MG63 (cell line): ENCODE measurements at regions not wholly inside any gene's neighbourhood (a gene's known extent, or its start where the extent isn't known, plus 50 kb on each side); places are given as distances from the start of the nearest gene placed in this dataset.
"Not testable (repeated sequence)": the region's sequence is repeated elsewhere in the genome, so short reads cannot be mapped to it uniquely, and the experiment has no call there.

ENCODE experiments used
- DNase-seq: peaks from one replicate; pipeline ENCODE4 v3.0.0-alpha.2; 2020
- H3K27me3 ChIP-seq: fragments of 250-450 bp; sonication (Bioruptor Pico); 2 replicates; pipeline ENCODE4 v1.5.1; 2020; ENCODE audit warnings: mild to moderate bottlenecking, moderate library complexity
- H3K36me3 ChIP-seq: fragments of 250-450 bp; sonication (Bioruptor Pico); 2 replicates; pipeline ENCODE4 v1.5.1; 2020; ENCODE audit warnings: mild to moderate bottlenecking, moderate library complexity
- H3K4me3 ChIP-seq: fragments of 250-450 bp; sonication (Bioruptor Pico); 2 replicates; pipeline ENCODE4 v1.5.1; 2020; ENCODE audit warnings: mild to moderate bottlenecking, moderate library complexity
- H3K9me3 ChIP-seq: fragments of 250-450 bp; sonication (Bioruptor Pico); 2 replicates; pipeline ENCODE4 v1.5.1; 2020; ENCODE audit warnings: mild to moderate bottlenecking, moderate library complexity

- H3K27me3 ChIP-seq, DNase-seq, H3K36me3 ChIP-seq: not testable (repeated sequence)
Measured at GRCh38 chrX:46322929-46323328, 222.3 kb downstream of the ZNF674 start.

GRCh38 chrX:46321676-46322075 lies 223.5 kb downstream of the ZNF674 start:
- H3K4me3 ChIP-seq, result no peak overlapping the region
- no peaks in the 10 kb centered on the region for H3K36me3 ChIP-seq
- H3K27me3 ChIP-seq, result no peaks in the 10 kb centered on the region
- no peaks in the 10 kb centered on the region for H3K9me3 ChIP-seq
- DNase-seq, result no peak

More at GRCh38 chrX:46322929-46323328, 222.3 kb downstream of the ZNF674 start:
- H3K9me3 ChIP-seq, H3K4me3 ChIP-seq: not testable (repeated sequence)

GRCh38 chrX:46319750-46320149 lies 225.5 kb downstream of the ZNF674 start:
- Histone ChIP-seq H3K9me3 (no peaks in the 10 kb centered on the region), H3K27me3 (no peaks in the 10 kb centered on the region), H3K36me3 (no peaks in the 10 kb centered on the region), H3K4me3 (no peak overlapping the region)
- DNase-seq, result no peak

- Histone ChIP-seq H3K9me3 (no peaks in the 10 kb centered on the region), H3K36me3 (no peaks in the 10 kb centered on the region), H3K27me3 (no peaks in the 10 kb centered on the region), H3K4me3 (no peak overlapping the region)
- no peak for DNase-seq
Measured at GRCh38 chrX:46318551-46318950, 226.7 kb downstream of the ZNF674 start.

GRCh38 chrX:46317163-46317562 lies 228.1 kb downstream of the ZNF674 start:
- no peak for DNase-seq

GRCh38 chrX:46311581-46312120 lies 233.6 kb downstream of the ZNF674 start:
- Histone ChIP-seq H3K36me3 (no peaks in the 10 kb centered on the region), H3K9me3 (no peaks in the 10 kb centered on the region), H3K27me3 (no peaks in the 10 kb centered on the region), H3K4me3 (no peak overlapping the region)
- DNase-seq, result no peak

More at GRCh38 chrX:46317163-46317562, 228.1 kb downstream of the ZNF674 start:
- Histone ChIP-seq H3K27me3 (no peaks in the 10 kb centered on the region), H3K36me3 (no peaks in the 10 kb centered on the region), H3K9me3 (no peaks in the 10 kb centered on the region), H3K4me3 (no peak overlapping the region)

GRCh38 chrX:46310815-46311497 lies 234.3 kb downstream of the ZNF674 start:
- DNase-seq, result no peak
- Histone ChIP-seq H3K4me3 (no peak overlapping the region), H3K27me3 (no peaks in the 10 kb centered on the region), H3K36me3 (no peaks in the 10 kb centered on the region), H3K9me3 (no peaks in the 10 kb centered on the region; the same call in 1 of the 2 replicates)

GRCh38 chrX:46308110-46308509 lies 237.1 kb downstream of the ZNF674 start:
- DNase-seq, result no peak
- Histone ChIP-seq H3K4me3 (no peak overlapping the region), H3K36me3 (no peaks in the 10 kb centered on the region), H3K9me3 (peaks cover 6% of the 10 kb centered on the region; the same call in 1 of the 2 replicates), H3K27me3 (no peaks in the 10 kb centered on the region)

GRCh38 chrX:46306103-46306502 lies 239.1 kb downstream of the ZNF674 start:
- no peaks in the 10 kb centered on the region for H3K36me3 ChIP-seq
- peaks cover 6% of the 10 kb centered on the region; the same call in 1 of the 2 replicates for H3K9me3 ChIP-seq
- DNase-seq, result no peak
- no peaks in the 10 kb centered on the region for H3K27me3 ChIP-seq
- no peak overlapping the region for H3K4me3 ChIP-seq

GRCh38 chrX:46305431-46305830 lies 239.8 kb downstream of the ZNF674 start:
- Histone ChIP-seq H3K36me3 (no peaks in the 10 kb centered on the region), H3K4me3 (no peak overlapping the region), H3K9me3 (peaks cover 6% of the 10 kb centered on the region; the same call in 1 of the 2 replicates), H3K27me3 (no peaks in the 10 kb centered on the region)
- DNase-seq, result no peak

GRCh38 chrX:46301903-46302302 lies 243.3 kb downstream of the ZNF674 start:
- Histone ChIP-seq H3K4me3 (no peak overlapping the region), H3K36me3 (no peaks in the 10 kb centered on the region), H3K27me3 (no peaks in the 10 kb centered on the region), H3K9me3 (peaks cover 6% of the 10 kb centered on the region; the same call in 1 of the 2 replicates)
- no peak for DNase-seq

- Histone ChIP-seq H3K9me3 (no peaks in the 10 kb centered on the region), H3K4me3 (no peak overlapping the region), H3K27me3 (no peaks in the 10 kb centered on the region), H3K36me3 (no peaks in the 10 kb centered on the region)
- no peak for DNase-seq
Measured at GRCh38 chrX:46298821-46299220, 246.4 kb downstream of the ZNF674 start.

- Histone ChIP-seq H3K4me3 (no peak overlapping the region), H3K36me3 (no peaks in the 10 kb centered on the region), H3K27me3 (no peaks in the 10 kb centered on the region), H3K9me3 (no peaks in the 10 kb centered on the region)
- no peak for DNase-seq
Measured at GRCh38 chrX:46295963-46296362, 249.3 kb downstream of the ZNF674 start.

GRCh38 chrX:46294234-46294633 lies 251.0 kb downstream of the ZNF674 start:
- DNase-seq, result no peak

GRCh38 chrX:46279925-46280313 lies 265.3 kb downstream of the ZNF674 start:
- no peaks in the 10 kb centered on the region for H3K9me3 ChIP-seq
- no peaks in the 10 kb centered on the region for H3K36me3 ChIP-seq
- DNase-seq, result no peak

More at GRCh38 chrX:46294234-46294633, 251.0 kb downstream of the ZNF674 start:
- Histone ChIP-seq H3K36me3 (no peaks in the 10 kb centered on the region), H3K27me3 (no peaks in the 10 kb centered on the region), H3K9me3 (no peaks in the 10 kb centered on the region), H3K4me3 (no peak overlapping the region)

GRCh38 chrX:46279214-46279924 lies 265.9 kb downstream of the ZNF674 start:
- no peak for DNase-seq
- no peak overlapping the region for H3K4me3 ChIP-seq
- no peaks in the 10 kb centered on the region for H3K36me3 ChIP-seq
- H3K27me3 ChIP-seq, result no peaks in the 10 kb centered on the region
- no peaks in the 10 kb centered on the region for H3K9me3 ChIP-seq

More at GRCh38 chrX:46279925-46280313, 265.3 kb downstream of the ZNF674 start:
- no peaks in the 10 kb centered on the region for H3K27me3 ChIP-seq
- H3K4me3 ChIP-seq, result no peak overlapping the region

GRCh38 chrX:46278572-46278971 lies 266.6 kb downstream of the ZNF674 start:
- H3K36me3 ChIP-seq, result no peaks in the 10 kb centered on the region
- DNase-seq, result no peak

More at GRCh38 chrX:46278572-46278971, 266.6 kb downstream of the ZNF674 start:
- Histone ChIP-seq H3K27me3 (no peaks in the 10 kb centered on the region), H3K9me3 (no peaks in the 10 kb centered on the region), H3K4me3 (no peak overlapping the region)
